Kidney epithelial cell (primary cell): ENCODE measurements at regions not wholly inside any gene's neighbourhood (a gene's known extent, or its start where the extent isn't known, plus 50 kb on each side); places are given as distances from the start of the nearest gene placed in this dataset.

Experiments
- DNase-seq: peaks from one replicate; pipeline ENCODE4 v3.0.0-alpha.2; 2010; ENCODE audit warnings: low read depth
- H3K27me3 ChIP-seq: 2 replicates; pipeline ENCODE4 v1.6.0; 2011; ENCODE audit warnings: low read length; ENCODE audit not compliant: control insufficient read depth, insufficient read depth
- H3K36me3 ChIP-seq: 2 replicates; pipeline ENCODE4 v1.5.1; 2011; ENCODE audit warnings: low read length; ENCODE audit not compliant: control insufficient read depth, insufficient read depth
- H3K4me3 ChIP-seq: 2 replicates; pipeline ENCODE4 v1.5.1; 2011; ENCODE audit warnings: low read depth, mild to moderate bottlenecking, control low read depth, low read length
- CTCF ChIP-seq: IDR thresholded peaks from 2 replicates; pipeline ENCODE4 v1.5.1; 2011; ENCODE audit warnings: mild to moderate bottlenecking, moderate library complexity, low read length, control low read depth, inconsistent platforms; ENCODE audit not compliant: insufficient read depth, poor library complexity, severe bottlenecking

DNA sequence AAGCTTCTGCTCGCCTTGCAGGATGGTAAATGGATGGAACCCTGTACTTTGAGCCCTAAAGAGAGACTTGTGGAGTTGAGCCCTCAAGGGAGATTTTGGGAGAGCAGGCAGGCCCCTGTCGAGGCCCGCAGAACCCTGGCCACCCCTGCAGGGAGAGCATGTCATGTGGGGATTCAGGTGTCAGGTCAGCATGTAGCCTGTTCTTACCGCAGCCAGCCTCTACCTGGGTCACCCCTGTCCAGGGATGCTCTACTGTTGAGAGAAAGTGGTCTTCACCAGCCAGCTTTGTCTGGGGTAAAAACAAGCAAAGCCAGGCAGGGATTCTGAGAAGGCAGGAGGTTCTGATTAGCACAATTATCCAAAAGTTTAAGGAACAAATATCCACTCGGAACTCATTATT is 55.6 kb upstream of the PROKR2 start:
- H3K36me3 ChIP-seq, result no peaks in the 10 kb centered on the region
- no peak for TF ChIP-seq CTCF
- H3K4me3 ChIP-seq, result no peak overlapping the region
- no peaks in the 10 kb centered on the region for H3K27me3 ChIP-seq
- no peak for DNase-seq

DNA sequence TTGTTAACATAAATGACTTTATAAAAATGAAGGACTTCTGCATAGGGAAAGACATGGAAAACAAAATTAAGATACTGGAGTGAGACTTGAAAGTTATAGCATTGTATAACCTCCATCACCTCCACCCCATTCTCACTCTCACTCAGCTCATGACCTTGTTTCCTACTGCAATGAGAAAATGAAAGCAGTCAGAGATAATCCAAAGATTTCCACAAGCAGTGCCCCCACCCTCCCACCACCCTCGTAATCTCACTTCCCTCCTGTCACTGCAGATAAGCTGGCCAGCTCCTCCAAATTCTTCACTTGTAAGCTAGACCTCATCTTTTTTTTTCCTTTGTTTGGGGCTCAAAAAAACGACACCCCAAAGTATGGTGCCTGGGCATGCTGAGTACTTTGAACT is 52.9 kb upstream of the PROKR2 start:
- no peaks in the 10 kb centered on the region for H3K27me3 ChIP-seq
- DNase-seq, result no peak
- no peak for TF ChIP-seq CTCF
- no peak overlapping the region for H3K4me3 ChIP-seq
- H3K36me3 ChIP-seq, result no peaks in the 10 kb centered on the region
